Osteocyte (in vitro differentiated cells): ENCODE measurements at regions not wholly inside any gene's neighbourhood (a gene's known extent, or its start where the extent isn't known, plus 50 kb on each side); places are given as distances from the start of the nearest gene placed in this dataset.

ENCODE experiments used
- DNase-seq: peaks from one replicate; pipeline ENCODE4 v3.0.0; 2021; ENCODE audit warnings: mixed read lengths; ENCODE audit not compliant: unreplicated experiment; ENCODE audit errors: extremely low spot score
- H3K27ac Mint-ChIP-seq: one replicate; pipeline ENCODE4 v1.8.0; 2021; ENCODE audit warnings: mild to moderate bottlenecking, mixed read lengths; ENCODE audit not compliant: unreplicated experiment
- H3K27me3 Mint-ChIP-seq: one replicate; pipeline ENCODE4 v1.8.0; 2021; ENCODE audit warnings: mixed read lengths; ENCODE audit not compliant: unreplicated experiment
- H3K36me3 Mint-ChIP-seq: one replicate; pipeline ENCODE4 v1.8.0; 2021; ENCODE audit warnings: mixed read lengths; ENCODE audit not compliant: unreplicated experiment
- H3K4me1 Mint-ChIP-seq: one replicate; pipeline ENCODE4 v1.8.0; 2021; ENCODE audit warnings: mixed read lengths; ENCODE audit not compliant: unreplicated experiment
- H3K4me3 Mint-ChIP-seq: one replicate; pipeline ENCODE4 v1.8.0; 2021; ENCODE audit warnings: mild to moderate bottlenecking, moderate library complexity, mixed read lengths; ENCODE audit not compliant: unreplicated experiment
- H3K9me3 Mint-ChIP-seq: one replicate; pipeline ENCODE4 v1.8.0; 2021; ENCODE audit warnings: mixed read lengths; ENCODE audit not compliant: unreplicated experiment
- CTCF ChIP-seq: fragments of 200-600 bp; sonication (generic); IDR thresholded peaks from 2 replicates; pipeline ENCODE4 v1.5.0; 2021; ENCODE audit warnings: antibody characterized with exemption, mild to moderate bottlenecking, moderate library complexity

- TF ChIP-seq CTCF: no peak
These were observed 65.2 kb upstream of the MNS1 start for GRCh38 chr15:56530157-56530556.

GRCh38 chr15:56528136-56528535, 63.2 kb upstream of the MNS1 start:
- H3K27me3 Mint-ChIP-seq: peaks cover 28% of the 10 kb centered on the region
- no peak for DNase-seq
- no peak overlapping the region for H3K4me3 Mint-ChIP-seq
- H3K9me3 Mint-ChIP-seq: peaks cover 4% of the 10 kb centered on the region
- no peak overlapping the region for H3K27ac Mint-ChIP-seq
- H3K36me3 Mint-ChIP-seq: no peaks in the 10 kb centered on the region
- peaks cover 12% of the 10 kb centered on the region for H3K4me1 Mint-ChIP-seq
- TF ChIP-seq CTCF: no peak

More at GRCh38 chr15:56530157-56530556, 65.2 kb upstream of the MNS1 start:
- H3K27ac Mint-ChIP-seq: no peak overlapping the region
- H3K9me3 Mint-ChIP-seq: peaks cover 4% of the 10 kb centered on the region
- peaks cover 15% of the 10 kb centered on the region for H3K27me3 Mint-ChIP-seq
- no peaks in the 10 kb centered on the region for H3K36me3 Mint-ChIP-seq
- H3K4me3 Mint-ChIP-seq: no peak overlapping the region
- peaks cover 9% of the 10 kb centered on the region for H3K4me1 Mint-ChIP-seq
- no peak for DNase-seq

GRCh38 chr15:56524915-56525314, 60.0 kb upstream of the MNS1 start:
- H3K27me3 Mint-ChIP-seq: peaks cover 51% of the 10 kb centered on the region
- DNase-seq: no peak

GRCh38 chr15:56523521-56523920, 58.6 kb upstream of the MNS1 start:
- no peak for DNase-seq
- H3K4me1 Mint-ChIP-seq: peaks cover 12% of the 10 kb centered on the region
- H3K27me3 Mint-ChIP-seq: peaks cover 55% of the 10 kb centered on the region
- H3K9me3 Mint-ChIP-seq: peaks cover 29% of the 10 kb centered on the region
- no peak overlapping the region for H3K27ac Mint-ChIP-seq
- H3K36me3 Mint-ChIP-seq: no peaks in the 10 kb centered on the region
- H3K4me3 Mint-ChIP-seq: no peak overlapping the region
- no peak for TF ChIP-seq CTCF

More at GRCh38 chr15:56524915-56525314, 60.0 kb upstream of the MNS1 start:
- Mint-ChIP-seq H3K27ac (no peak overlapping the region), H3K4me3 (no peak overlapping the region), H3K36me3 (no peaks in the 10 kb centered on the region), H3K4me1 (peaks cover 12% of the 10 kb centered on the region), H3K9me3 (peaks cover 17% of the 10 kb centered on the region)
- no peak for TF ChIP-seq CTCF

GRCh38 chr15:56519000-56519399, 54.1 kb upstream of the MNS1 start:
- peaks cover 30% of the 10 kb centered on the region for H3K9me3 Mint-ChIP-seq

More at GRCh38 chr15:56519000-56519399, 54.1 kb upstream of the MNS1 start:
- H3K36me3 Mint-ChIP-seq: no peaks in the 10 kb centered on the region
- no peak for TF ChIP-seq CTCF
- no peak overlapping the region for H3K27ac Mint-ChIP-seq
- no peak overlapping the region for H3K4me3 Mint-ChIP-seq
- H3K27me3 Mint-ChIP-seq: peaks cover 37% of the 10 kb centered on the region
- no peak for DNase-seq
- no peaks in the 10 kb centered on the region for H3K4me1 Mint-ChIP-seq
